ENCODE measurements at regions not wholly inside any gene's neighbourhood (a gene's known extent, or its start where the extent isn't known, plus 50 kb on each side); places are given as distances from the start of the nearest gene placed in this dataset.

DNA sequence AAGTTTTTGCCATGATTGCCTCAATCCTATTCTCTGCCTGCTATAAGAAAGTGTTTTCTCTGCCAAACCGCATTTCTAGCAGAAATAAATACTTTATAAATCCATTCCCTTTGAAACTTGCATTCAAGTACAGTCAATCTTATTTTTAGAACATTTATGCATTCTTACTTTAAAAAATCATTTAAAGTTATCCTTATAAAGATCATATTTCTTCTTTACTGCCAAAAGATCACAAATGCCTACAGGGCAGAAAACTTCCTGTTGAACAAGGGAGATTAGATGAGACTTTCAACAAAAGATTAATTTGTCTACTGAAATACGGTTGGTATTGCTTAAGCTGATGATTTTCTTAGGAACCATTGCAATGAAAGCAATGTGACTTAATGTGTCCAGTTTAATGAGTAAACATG lies 207.2 kb upstream of the SLIT2 start:
- POLR2A ChIA-PET: no interaction called here
- H3K9me1 ChIP-seq (replicated peaks; ENCODE audit: control insufficient read depth, extremely low read depth, insufficient read depth, low read length): no peaks in the 10 kb centered on the region
- no peaks in the 10 kb centered on the region for H3K9me3 ChIP-seq (replicated peaks; ENCODE audit: control insufficient read depth, insufficient read depth, low read length)
- no peaks in the 10 kb centered on the region for H3K27me3 ChIP-seq (ENCODE audit: control insufficient read depth in 2 of 2, insufficient read depth in 2 of 2, low read length in 2 of 2)
- H3K4me1 ChIP-seq (ENCODE audit: control insufficient read depth, extremely low read depth, insufficient read depth, low read length): peaks cover 28% of the 10 kb centered on the region
- no peak overlapping the region for H3K9ac ChIP-seq (replicated peaks; ENCODE audit: extremely low read depth, insufficient read depth, low read length)
- TF ChIP-seq MYC (IDR thresholded peaks at IDR 0.05; ENCODE audit: low read depth, low read length): no peak
- TF ChIP-seq EZH2 (IDR thresholded peaks at IDR 0.05; ENCODE audit: borderline replicate concordance, low read depth, low read length, severe bottlenecking): no peak
- no peak for TF ChIP-seq JUN (IDR thresholded peaks at IDR 0.05; ENCODE audit: borderline replicate concordance, insufficient read depth, insufficient read length, low read depth)
- TF ChIP-seq, protein P1, sequence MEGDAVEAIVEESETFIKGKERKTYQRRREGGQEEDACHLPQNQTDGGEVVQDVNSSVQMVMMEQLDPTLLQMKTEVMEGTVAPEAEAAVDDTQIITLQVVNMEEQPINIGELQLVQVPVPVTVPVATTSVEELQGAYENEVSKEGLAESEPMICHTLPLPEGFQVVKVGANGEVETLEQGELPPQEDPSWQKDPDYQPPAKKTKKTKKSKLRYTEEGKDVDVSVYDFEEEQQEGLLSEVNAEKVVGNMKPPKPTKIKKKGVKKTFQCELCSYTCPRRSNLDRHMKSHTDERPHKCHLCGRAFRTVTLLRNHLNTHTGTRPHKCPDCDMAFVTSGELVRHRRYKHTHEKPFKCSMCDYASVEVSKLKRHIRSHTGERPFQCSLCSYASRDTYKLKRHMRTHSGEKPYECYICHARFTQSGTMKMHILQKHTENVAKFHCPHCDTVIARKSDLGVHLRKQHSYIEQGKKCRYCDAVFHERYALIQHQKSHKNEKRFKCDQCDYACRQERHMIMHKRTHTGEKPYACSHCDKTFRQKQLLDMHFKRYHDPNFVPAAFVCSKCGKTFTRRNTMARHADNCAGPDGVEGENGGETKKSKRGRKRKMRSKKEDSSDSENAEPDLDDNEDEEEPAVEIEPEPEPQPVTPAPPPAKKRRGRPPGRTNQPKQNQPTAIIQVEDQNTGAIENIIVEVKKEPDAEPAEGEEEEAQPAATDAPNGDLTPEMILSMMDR (IDR thresholded peaks at IDR 0.05; ENCODE audit: extremely low read depth in 1 of 2, insufficient read depth in 1 of 2, low read depth in 1 of 2, low read length in 2 of 2): no peak
- no peak for TF ChIP-seq GATA2 (IDR thresholded peaks at IDR 0.05; ENCODE audit: insufficient read depth, insufficient read length, low read depth, low read length)
- H3K79me2 ChIP-seq (ENCODE audit: control insufficient read depth, insufficient read depth, low read length): no peaks in the 10 kb centered on the region
- H3K4me3 ChIP-seq (replicated peaks in 1 of 3; ENCODE audit: insufficient read depth in 1 of 3, low read depth in 1 of 3, low read length in 3 of 3): no peak overlapping the region
- FAIRE-seq (no peak), DNase-seq (ENCODE audit: low read depth, low spot score) (peak; percentile 32)
- H2AFZ ChIP-seq (ENCODE audit: low read depth, low read length): no peak overlapping the region
- H3K27ac ChIP-seq (ENCODE audit: insufficient read depth, low read depth, low read length): no peak overlapping the region
- dilution Hi-C loops (cut with MboI; ENCODE audit: extremely low pct_ligation_motif_present, low sequenced_read_pairs): no loop called here
- intact Hi-C loops (cut with micrococcal nuclease): loop anchor here (5.0 kb wide), 2 partner anchors 203 to 322 kb away; no protein-coding TSS in a partner anchor
- no TSS peak for BruUV-seq (replicated peaks)
- no peaks in the 10 kb centered on the region for H4K20me1 ChIP-seq (replicated peaks; ENCODE audit: control insufficient read depth, extremely low read depth, insufficient read depth, low read length)
- CTCF ChIA-PET: no interaction called here
- H3K4me2 ChIP-seq (ENCODE audit: insufficient read depth, low read length): no peak overlapping the region
- H3K36me3 ChIP-seq (ENCODE audit: control insufficient read depth in 2 of 2, extremely low read depth in 1 of 2, insufficient read depth in 2 of 2, low read length in 2 of 2): no peaks in the 10 kb centered on the region

DNA sequence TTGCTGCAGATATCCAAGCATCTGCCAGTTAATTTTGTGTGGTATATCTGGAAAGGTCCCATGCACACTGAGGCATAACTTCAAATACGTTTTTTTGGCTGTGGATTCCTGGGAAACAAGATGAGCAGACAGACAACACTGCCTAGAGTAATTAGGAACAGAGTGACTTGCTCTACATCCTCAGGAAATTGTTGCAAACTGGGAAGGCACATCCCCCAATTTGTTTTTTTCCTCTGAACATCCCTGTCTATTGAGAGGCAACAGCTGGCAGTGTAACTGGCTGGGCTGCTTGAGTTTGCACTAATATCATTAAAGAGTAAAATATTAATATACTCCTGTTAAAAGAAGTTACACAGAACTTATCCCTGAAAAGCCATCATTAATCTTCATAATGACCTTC lies 207.7 kb upstream of the SLIT2 start:
- H4K20me1 ChIP-seq (replicated peaks; ENCODE audit: control insufficient read depth, extremely low read depth, insufficient read depth, low read length): no peaks in the 10 kb centered on the region
- H3K9me1 ChIP-seq (replicated peaks; ENCODE audit: control insufficient read depth, extremely low read depth, insufficient read depth, low read length): no peaks in the 10 kb centered on the region
- peak overlapping the region; percentile 2 for H3K4me2 ChIP-seq (ENCODE audit: insufficient read depth, low read length)
- H3K79me2 ChIP-seq (ENCODE audit: control insufficient read depth, insufficient read depth, low read length): no peaks in the 10 kb centered on the region
- TF ChIP-seq EZH2 (IDR thresholded peaks at IDR 0.05; ENCODE audit: borderline replicate concordance, low read depth, low read length, severe bottlenecking) (no peak), GATA2 (IDR thresholded peaks at IDR 0.05; ENCODE audit: insufficient read depth, insufficient read length, low read depth, low read length) (no peak), POLR2AphosphoS5 (IDR thresholded peaks at IDR 0.05; ENCODE audit: insufficient read depth, low read depth, low read length) (no peak), MYC (IDR thresholded peaks at IDR 0.05; ENCODE audit: low read depth, low read length) (no peak), POLR2A (IDR thresholded peaks at IDR 0.05; ENCODE audit: low read depth, low read length) (no peak), JUN (IDR thresholded peaks at IDR 0.05; ENCODE audit: borderline replicate concordance, insufficient read depth, insufficient read length, low read depth) (no peak), FOS (IDR thresholded peaks at IDR 0.05; ENCODE audit: borderline replicate concordance, insufficient read depth, low read length) (no peak)
- TF ChIP-seq, protein P2, sequence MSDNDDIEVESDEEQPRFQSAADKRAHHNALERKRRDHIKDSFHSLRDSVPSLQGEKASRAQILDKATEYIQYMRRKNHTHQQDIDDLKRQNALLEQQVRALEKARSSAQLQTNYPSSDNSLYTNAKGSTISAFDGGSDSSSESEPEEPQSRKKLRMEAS (IDR thresholded peaks at IDR 0.05; ENCODE audit: insufficient read depth, insufficient read length): no peak
- TF ChIP-seq, protein P1 (IDR thresholded peaks at IDR 0.05; ENCODE audit: extremely low read depth in 1 of 2, insufficient read depth in 1 of 2, low read depth in 1 of 2, low read length in 2 of 2): no peak
- ChIA-PET POLR2A (no interaction called here), CTCF (no interaction called here)
- no peaks in the 10 kb centered on the region for H3K36me3 ChIP-seq (ENCODE audit: control insufficient read depth in 2 of 2, extremely low read depth in 1 of 2, insufficient read depth in 2 of 2, low read length in 2 of 2)
- H3K4me1 ChIP-seq (ENCODE audit: control insufficient read depth, extremely low read depth, insufficient read depth, low read length): peaks cover 28% of the 10 kb centered on the region
- dilution Hi-C loops (cut with MboI; ENCODE audit: extremely low pct_ligation_motif_present, low sequenced_read_pairs) (no loop called here), intact Hi-C loops (cut with micrococcal nuclease) (loop anchor here (1.0 to 5.0 kb wide), 7 partner anchors 15 to 322 kb away; no protein-coding TSS in a partner anchor)
- no peaks in the 10 kb centered on the region for H3K27me3 ChIP-seq (ENCODE audit: control insufficient read depth in 2 of 2, insufficient read depth in 2 of 2, low read length in 2 of 2)
- DNase-seq (ENCODE audit: low read depth, low spot score) (no peak), FAIRE-seq (no peak)
- no peaks in the 10 kb centered on the region for H3K9me3 ChIP-seq (replicated peaks; ENCODE audit: control insufficient read depth, insufficient read depth, low read length)
- H3K9ac ChIP-seq (replicated peaks; ENCODE audit: extremely low read depth, insufficient read depth, low read length): no peak overlapping the region
- H3K4me3 ChIP-seq (replicated peaks in 1 of 3; ENCODE audit: insufficient read depth in 1 of 3, low read depth in 1 of 3, low read length in 3 of 3): no peak overlapping the region
- peak overlapping the region; percentile 1 for H2AFZ ChIP-seq (ENCODE audit: low read depth, low read length)
- no TSS peak for BruUV-seq (replicated peaks)
- H3K27ac ChIP-seq (ENCODE audit: insufficient read depth, low read depth, low read length): peak overlapping the region; percentile 95

Measured in endothelial cell of umbilical vein (primary cell).